ENCODE measurements at regions not wholly inside any gene's neighbourhood (a gene's known extent, or its start where the extent isn't known, plus 50 kb on each side); places are given as distances from the start of the nearest gene placed in this dataset.

DNA sequence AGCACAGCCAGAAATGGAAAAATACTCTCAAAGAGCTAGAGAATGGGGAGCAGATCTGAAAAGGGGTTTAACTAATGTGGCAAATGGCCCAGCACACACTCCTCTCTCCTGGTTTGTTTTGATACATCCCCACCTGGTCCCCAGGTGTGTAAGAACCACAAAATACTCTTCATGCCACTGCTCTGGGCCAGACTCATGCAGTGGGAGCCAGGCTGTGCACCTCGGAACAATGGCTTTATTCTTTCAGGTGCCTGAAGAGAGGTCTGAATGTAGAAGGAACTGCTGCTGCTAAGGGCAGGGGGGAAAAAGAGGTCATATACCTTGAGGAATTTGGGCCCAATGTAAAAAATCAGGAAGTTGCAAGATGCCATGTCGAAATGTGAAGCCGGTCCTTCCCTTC lies 123.9 kb upstream of the ADAMTSL1 start:
- DNase-seq (ENCODE audit: low spot score) = no peak

DNA sequence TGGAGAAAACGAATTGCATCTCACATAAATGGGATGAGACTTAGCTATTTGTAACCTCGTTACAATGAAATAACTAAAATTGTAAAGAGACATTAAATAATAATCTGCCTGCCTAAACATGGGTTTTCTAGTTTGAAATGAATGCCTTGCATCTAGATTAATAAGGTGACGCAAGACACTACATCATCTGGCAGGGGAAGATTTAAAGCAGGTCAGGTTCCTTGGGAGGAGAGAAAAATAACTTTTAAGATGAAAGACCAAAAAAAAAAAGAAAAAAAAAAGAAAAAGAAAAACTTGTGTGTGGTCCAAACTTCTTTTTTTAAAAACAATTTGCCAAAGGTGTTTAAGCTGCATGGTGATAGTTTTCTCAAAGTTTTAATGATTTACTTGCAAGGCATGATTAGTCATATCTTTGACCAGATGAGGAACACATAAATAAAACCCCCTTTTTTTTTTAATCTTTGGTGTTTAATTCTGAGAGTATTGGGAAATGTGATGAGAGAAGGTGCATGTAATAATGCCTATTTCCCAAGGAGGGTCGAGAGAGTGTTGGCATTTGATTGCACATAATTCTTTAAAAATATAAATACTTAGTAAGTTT lies 122.9 kb upstream of the ADAMTSL1 start:
- no peak for DNase-seq (ENCODE audit: low spot score)

DNA sequence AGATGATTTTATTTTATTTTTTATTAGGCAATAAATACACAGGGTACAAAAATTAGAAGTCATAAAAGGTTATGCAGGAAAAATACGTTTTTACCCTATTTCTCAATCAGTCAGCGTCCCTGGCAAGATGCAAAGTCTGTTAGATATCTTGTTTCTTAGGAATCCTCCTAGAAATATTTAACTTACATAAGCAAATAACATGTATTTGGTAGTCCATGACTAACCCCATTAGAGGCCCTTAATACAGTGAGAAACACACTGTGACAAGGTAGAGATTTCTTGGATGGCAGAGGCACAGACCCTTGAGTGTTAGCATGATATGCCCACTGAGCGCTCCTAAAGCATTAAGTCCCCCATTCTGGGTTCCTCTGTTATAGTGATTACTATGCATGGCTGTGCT lies 121.2 kb upstream of the ADAMTSL1 start:
- no peak for DNase-seq (ENCODE audit: low spot score)

DNA sequence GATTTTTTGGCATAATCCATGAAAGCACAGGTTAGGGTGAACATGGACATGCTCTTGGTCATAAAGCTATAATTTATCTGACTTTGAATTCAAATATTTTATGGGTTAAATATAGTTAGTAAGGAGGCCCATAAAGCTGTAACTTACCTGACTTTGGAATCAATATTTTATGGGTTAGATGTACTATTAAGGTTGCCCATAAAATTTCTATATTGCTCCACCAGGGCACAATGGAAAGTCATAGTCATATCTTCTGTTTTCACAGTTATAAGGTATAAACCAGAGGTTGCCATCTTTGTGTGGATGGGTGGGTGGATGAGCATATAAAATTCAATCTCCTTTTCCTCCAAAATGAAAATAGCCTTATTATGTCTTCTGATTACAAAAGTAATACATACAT lies 120.5 kb upstream of the ADAMTSL1 start:
- no peak for DNase-seq (ENCODE audit: low spot score)

DNA sequence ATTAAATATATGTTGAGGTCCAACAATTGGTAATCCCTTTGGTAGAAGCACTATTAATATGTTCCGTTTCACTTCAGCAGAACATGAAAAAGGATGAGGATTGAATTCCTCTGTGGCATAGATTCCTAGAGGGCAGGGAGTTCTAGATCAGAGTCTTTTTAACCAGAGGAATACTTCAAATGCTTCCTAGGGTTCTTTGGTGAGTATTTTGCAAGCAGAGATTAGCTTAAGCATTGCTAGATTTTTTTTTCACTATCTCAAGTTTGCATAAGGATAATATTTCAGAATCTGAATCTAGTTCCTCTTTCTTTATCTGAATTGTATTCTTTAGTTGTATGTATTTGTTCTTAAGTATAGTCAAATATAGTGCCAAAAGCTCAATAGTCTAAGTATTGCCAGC lies 116.6 kb upstream of the ADAMTSL1 start:
- DNase-seq (ENCODE audit: low spot score) = no peak

DNA sequence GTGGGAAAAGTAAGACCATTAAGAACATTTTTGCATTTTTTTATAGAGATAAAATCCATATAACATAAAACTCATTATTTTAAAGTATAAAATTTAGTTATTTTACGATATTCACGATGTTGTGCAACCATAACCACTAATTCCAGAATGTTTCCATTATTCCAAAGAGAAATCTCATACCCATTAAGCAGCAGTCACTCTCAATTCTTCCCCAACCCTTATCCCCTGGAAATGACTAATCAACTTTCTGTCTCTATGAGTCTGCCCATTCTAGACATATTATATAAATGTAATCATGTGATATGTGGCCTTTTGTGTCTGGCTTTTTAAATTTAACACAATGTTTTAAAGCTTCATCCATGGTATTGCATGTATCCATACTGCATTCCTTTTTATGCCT lies 115.6 kb upstream of the ADAMTSL1 start:
- DNase-seq (ENCODE audit: low spot score) = no peak

DNA sequence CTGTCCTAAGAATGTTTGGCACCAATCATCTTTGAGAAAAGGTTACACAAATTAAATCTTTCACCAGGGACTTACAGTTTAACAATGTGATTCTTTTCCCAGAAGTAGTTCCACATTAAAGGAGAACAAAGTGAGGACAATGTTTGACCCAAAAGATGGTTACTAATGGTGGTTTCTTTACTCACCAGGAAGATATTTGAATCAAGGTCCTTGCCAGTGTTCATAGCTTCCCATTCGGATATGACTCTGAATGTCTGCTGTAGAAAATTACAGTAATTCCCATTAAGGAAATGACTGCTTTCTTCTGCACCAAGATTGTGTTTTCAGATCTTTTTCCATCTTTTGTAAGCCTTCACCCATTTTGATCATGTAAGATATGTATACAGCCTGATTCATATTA lies 114.6 kb upstream of the ADAMTSL1 start:
- DNase-seq (ENCODE audit: low spot score) = no peak

DNA sequence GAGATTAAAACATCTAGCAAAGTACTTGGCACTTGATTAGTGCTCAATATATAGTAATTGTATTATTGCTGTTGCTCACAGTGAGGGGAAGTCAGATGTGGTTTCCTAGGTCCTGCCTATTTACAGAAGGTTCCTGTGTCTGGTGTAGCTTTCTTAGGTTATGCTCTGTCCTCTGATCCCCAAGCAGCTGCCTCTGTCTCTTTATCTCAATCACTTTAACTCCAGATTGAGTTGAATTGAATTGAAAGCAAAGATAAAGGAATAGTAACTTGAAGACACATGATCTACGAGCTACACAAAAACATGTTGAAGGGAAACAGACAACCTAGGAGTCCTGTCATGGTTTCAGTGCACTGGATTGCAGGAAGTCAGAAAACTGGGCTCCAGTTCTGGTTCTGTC lies 113.9 kb upstream of the ADAMTSL1 start:
- no peak for DNase-seq (ENCODE audit: low spot score)

DNA sequence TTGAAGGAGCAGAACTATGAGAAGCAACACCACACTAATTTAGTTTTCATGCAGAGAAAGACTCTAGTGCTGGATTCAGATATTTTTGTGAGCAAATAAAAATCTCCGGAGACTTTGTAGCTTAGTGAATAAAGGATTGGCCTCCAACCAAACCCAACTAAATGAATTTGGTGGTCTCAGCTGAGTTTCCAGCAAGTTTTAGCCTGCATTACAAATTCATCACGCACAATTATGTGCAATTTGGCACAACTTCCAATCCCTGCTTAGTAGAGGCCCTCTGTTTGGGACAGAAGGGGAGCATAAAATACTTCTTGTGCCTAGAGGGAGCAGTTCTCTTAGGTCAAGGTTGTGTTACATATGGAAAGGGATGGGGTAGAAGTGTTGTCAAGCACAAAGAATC lies 112.3 kb upstream of the ADAMTSL1 start:
- no peak for DNase-seq (ENCODE audit: low spot score)

DNA sequence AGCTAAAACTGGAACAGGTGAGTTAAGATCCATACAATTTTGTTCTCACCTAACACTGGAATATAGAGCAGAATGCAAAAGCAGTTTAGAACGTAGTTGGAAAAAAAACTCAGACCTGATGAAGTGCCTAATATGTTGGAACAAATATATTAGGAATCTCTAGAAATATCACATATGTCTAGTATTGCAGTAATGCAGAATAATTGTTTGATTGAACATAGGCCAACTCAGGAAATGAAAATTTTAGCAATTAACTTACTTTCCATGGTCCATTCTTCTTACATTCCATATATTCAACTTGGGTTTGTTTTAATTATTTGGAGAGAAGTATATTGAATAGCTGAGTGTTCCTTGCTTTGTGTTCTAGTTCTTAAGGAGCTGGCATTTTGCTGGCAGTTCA lies 111.8 kb upstream of the ADAMTSL1 start:
- no peak for DNase-seq (ENCODE audit: low spot score)

DNA sequence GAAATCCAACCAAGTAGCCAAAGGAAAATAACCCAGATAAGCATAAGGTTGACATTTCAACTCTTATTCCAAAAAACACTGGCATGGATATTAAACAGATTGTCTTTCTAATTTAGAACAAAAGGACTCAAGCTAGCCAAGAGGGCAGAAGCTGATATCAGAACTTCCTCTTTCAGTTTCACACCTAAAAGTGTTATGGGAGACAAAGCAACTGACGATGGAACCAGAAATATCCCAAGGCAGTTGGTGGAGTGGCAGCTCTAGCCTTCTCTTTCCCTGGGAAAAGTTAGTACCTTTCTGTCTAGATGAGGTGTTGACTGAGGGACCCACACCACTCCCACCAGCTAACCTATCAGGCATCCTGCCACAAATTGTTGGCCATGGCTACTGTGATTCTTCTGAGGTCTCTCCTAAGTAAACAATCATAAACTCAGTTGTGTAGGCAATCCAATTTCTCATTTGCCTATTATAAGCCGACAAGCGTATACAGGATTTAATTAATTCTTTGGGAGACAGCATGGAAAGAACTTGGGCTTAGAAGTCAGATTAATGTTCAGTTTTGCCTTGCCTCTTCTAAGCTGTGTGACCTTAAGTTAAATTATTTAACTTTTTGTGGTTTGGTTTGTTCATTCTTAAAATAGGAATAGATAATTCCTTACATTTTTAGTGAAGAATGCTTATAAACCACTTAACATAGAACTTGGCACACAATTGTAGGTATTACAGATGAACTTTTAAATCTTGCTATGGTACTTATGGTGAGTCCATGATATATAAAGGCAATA lies 110.9 kb upstream of the ADAMTSL1 start:
- no peak for DNase-seq (ENCODE audit: low spot score)

DNA sequence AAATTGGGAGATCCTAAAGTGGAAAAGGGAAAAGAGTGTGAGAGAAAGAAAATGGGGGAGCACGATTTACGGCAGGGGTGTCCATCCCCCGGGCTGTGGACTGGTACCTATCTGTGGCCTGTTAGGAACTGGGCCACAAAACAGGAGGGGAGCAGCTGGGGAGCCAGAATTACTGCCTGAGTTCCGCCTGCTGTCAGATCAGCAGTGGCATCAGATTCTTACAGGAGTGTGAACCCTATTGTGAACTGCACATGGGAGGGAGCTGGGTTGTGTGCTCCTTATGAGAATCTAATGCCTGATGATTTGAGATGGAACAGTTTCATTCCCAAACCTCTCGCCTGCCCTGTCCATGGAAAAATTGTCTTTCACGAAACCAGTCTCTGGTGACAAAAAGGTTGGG lies 108.3 kb upstream of the ADAMTSL1 start:
- no peak for DNase-seq (ENCODE audit: low spot score)

DNA sequence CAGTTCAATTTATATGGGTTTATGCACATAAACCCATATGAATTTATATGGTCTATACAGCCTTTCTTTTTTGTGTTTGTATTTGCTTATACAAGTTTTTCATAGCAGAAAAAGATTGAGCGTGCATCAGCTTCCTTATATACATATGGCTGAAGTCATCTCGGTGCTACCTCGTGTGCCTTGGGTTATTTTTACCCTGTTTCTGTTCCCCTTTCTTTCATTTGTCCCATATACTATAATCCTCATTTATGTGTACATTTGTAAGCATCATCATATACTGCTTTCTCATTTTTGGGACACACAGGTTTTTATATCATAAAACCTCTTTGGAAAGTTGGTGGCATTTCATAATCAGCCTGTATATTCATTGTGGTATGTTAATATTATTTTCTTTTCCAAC lies 107.8 kb upstream of the ADAMTSL1 start:
- DNase-seq (ENCODE audit: low spot score) = no peak

DNA sequence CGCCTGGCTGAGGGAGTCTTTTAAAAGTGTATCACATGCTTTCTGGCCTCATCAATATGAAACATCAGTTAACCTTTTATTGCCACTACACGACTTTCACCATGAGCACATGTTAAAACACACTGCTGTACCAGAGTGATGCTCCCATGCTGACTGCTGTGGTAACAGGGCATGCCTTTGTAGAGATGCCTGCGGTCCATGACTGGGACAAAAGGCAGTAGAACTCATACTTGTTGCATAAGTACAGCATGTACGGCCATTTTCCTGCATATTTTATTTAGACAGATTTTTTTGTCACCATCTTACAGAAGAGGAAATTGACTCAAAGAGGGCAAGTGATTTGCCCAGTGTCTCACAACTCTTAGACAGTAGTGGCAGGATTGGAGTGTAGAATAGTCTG lies 105.7 kb upstream of the ADAMTSL1 start:
- no peak for DNase-seq (ENCODE audit: low spot score)

DNA sequence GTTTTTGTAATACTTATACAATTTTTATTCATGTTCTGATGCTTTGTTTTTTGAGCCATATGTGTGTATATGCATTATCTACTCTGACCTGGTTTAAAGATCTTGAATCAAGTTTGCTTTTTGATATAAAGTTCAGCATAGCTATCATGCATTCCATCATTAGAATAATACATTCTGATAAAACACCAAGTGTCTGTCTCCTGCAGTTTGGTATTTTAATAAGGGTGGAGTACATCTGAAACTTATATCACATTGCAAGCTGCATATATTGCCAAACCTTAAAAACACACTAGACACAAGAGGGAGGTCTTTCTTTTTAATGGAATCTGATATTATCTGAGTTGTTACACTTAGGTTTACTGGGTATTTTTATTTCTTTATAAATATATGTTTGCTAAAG lies 102.8 kb upstream of the ADAMTSL1 start:
- no peak for DNase-seq (ENCODE audit: low spot score)

DNA sequence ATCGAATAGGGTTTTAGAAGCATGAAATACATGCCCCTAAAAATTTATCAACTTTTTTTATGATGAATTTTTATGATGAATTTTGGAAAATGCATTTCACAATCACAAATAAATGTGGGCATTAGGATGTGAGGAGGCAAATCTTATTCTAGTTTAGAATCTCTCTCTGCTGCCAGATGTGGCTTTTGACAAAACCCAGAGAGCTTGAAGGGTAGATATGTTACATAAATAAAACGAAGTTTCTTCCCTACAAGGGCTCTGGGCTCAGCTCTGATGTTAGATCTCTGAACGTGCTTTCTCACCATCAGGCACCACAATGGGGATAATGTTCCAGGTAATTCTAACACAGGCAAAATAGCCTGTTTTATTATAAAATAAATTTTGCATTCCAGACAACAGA lies 102.3 kb upstream of the ADAMTSL1 start:
- no peak for DNase-seq (ENCODE audit: low spot score)

DNA sequence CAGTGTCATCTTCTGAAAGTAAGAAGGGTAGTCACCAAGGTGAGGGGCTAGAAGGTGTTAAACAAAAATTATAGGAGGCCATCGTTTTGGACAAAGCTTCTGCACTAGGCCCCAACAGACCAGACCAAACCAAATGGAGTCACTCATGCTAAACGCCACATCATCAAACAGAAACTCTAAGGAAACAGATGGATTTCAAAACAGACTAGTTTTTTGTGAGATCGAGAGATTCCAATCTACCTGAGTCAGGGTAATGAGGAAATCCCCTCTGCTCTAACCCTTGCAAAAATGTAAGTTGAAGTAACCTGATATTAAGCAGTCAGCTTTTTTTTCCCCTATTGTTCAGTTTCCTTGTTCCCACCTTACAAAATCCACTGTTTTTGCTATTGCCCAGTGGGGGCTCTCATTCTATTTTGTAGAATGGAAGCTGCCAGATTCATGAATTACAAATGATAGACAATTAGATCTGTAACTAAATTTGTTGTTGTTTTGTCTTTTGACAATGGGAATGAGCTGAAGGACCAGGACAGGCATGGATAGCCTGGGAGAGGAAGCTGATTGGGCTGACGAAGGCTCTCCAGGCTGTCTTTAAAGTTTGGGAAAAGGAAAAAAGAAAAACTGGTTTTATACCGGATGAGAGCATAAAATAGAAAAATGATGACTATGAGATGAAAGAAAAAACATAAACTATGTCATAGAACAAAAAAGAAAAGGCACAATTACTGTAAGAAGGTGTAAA lies 94.7 kb upstream of the ADAMTSL1 start:
- DNase-seq (ENCODE audit: low spot score) = no peak

DNA sequence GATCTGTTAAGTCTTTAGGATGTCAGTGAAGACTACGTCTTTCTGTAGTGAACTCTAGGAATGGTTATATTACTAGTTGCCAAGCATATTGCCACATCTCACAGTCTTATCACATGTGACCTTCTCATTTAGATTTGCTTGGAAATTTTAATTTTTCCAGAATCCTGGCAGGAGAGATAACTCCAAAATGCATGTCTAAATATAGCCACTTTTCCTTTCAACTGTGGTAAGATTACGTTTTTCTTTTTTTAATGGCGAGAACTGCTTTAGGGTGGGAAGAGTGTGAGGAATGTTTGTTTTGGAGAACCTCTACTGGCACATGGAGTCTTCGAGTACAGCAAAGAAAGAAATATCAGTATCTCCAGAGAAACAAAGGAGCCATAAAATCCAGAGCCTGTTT lies 91.7 kb upstream of the ADAMTSL1 start:
- DNase-seq (ENCODE audit: low spot score) = no peak

DNA sequence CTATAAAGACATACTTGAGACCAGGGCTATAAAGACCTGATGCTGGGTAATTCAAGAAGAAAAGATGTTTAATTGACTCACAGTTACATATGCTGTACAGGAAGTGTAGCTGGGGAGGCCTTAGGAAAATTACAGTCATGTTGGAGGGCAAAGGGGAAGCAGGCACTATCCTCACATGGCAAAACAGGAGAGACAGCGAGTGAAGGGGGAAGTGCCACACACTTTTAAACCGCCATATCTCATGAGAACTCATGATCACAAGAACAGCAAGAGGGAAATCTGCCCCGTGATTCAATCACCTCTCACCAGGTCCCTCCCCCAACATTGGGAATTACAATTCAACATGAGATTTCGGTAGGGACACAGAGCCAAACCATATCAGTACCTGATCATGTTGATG lies 89.9 kb upstream of the ADAMTSL1 start:
- DNase-seq (ENCODE audit: low spot score) = no peak

DNA sequence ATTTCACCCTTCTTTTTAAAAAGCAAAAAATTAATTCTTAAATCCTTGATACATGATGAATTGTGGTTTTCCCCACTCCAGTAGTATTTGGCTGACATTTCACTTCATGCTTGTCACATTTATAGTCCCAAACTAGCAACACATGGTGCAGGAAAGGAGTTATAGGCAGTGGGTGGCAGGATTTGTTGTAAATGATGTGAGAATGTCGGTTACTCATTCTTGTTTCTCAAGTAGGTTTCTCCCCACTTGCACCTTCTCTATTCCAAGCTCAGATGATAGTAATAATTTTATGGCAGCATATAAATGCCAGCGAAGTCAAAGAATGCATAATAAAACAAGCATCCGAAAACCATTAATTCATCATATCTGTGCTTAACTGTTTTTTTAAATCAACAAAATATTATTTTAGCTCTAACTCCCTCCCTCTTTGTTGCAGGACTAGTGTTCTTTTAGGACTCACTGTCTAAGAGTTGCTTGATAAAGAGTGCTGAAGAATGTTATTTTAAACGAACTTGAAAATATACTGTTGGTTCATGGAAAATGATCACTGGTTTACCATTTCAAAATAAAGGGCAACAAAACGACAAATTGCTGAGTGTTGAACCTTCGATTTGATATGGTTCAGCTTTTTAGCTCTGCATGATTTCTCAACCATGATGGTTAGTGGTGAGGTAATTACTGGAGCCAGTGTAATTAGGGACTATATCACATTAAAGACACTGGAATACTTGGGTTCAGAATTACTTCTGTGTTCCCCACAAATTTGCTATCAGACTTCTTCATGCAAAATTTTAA lies 88.1 kb upstream of the ADAMTSL1 start:
- DNase-seq (ENCODE audit: low spot score) = no peak

DNA sequence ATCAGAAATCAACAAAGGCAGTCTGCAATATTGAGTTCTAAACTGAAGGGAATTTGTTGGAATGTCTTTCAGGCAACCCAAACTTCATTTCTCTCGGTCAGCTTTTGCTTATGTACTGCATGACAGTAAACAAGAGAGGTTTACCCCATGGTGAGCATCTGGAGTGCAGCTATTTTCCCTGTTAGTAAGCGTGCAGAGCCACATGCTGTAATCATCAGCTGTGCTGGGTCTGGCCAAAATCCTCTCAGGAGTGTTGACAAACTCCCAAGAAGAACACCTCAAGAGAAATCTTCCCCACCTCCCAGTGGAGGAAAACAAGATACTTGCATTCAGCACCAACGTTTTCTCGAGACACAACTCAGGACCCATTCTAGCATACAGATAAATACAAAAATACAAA lies 83.6 kb upstream of the ADAMTSL1 start:
- no peak for DNase-seq (ENCODE audit: low spot score)

DNA sequence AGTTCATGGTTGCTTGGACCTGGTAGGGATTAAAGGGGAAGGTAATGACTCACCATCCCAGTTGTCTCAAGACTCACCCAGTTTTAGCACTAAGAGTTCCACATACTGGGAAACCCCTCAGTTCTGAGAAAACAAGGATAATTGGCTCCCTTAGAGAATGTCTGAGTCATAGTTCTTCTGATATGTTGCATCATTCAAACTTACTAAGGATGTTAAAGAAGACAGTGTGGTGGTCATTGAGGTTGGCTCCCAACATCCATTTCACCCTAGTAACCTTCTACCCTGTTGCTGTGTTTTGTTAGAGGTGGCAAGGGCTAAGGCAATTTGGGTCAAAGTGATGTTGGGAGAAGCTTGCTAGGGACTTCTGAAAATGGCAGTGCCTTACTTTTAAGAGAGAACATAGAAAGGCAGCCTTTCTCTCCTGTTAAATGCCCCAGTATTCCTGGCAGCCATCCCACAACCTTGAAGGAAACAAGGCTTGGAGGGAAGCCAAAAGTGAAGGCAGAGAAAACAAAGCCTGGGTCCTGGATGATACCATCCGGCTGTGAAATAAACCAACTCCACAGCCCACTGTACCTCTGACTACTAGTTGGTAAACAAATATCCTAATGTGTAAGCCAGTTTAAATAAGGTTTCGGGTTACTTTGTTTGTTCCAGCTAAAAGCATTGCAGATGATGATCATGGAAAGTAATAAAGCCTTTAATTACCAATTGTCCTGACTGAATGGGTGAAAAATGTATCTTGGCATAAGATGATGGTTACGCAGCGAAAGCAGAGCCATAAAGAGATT lies 80.4 kb upstream of the ADAMTSL1 start:
- DNase-seq (ENCODE audit: low spot score) = no peak

Measured in CD4-positive, alpha-beta T cell treated with Interleukin-15 for 4 hours (primary cell).